Fibroblast of lung (primary cell): ENCODE measurements at regions not wholly inside any gene's neighbourhood (a gene's known extent, or its start where the extent isn't known, plus 50 kb on each side); places are given as distances from the start of the nearest gene placed in this dataset.

Experiments used
- EZH2 ChIP-seq: IDR thresholded peaks from 2 replicates; pipeline ENCODE4 v1.5.1; 2012; ENCODE audit warnings: low read length, control low read depth, mild to moderate bottlenecking; ENCODE audit errors: missing control alignments
- TF ChIP-seq, protein P1 (sequence below), 2 donors: IDR thresholded peaks in 1 of 2; conservative IDR thresholded peaks in 1 of 2; 1 replicate in 1 of 2; 2 replicates in 1 of 2; pipeline ENCODE4 v1.5.1; 2011 to 2012; ENCODE audit warnings: low read length in 2 of 2, control low read depth in 1 of 2, inconsistent platforms in 1 of 2, low read depth in 1 of 2, mild to moderate bottlenecking in 1 of 2

DNA sequence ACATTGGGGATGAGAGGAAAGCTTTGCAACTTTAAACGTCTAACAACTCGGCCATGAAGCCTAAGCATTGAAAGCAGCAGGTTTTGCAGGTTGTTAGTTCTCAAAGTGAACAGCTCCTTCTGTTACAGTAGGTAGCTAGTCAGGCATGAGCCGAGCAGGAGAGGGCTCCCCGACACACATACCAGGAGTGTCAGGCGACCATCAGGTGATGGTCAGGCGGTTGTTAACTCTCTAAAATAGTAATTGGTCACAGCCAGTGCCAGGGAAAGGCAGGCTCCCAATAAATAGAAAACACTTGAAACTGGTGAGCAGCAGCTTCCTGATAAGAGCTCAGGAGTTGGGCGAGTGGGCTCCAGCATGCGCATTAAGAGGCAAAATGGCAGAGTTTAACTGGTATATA lies 53.5 kb upstream of the DAPL1 start:
- TF ChIP-seq, protein P1, sequence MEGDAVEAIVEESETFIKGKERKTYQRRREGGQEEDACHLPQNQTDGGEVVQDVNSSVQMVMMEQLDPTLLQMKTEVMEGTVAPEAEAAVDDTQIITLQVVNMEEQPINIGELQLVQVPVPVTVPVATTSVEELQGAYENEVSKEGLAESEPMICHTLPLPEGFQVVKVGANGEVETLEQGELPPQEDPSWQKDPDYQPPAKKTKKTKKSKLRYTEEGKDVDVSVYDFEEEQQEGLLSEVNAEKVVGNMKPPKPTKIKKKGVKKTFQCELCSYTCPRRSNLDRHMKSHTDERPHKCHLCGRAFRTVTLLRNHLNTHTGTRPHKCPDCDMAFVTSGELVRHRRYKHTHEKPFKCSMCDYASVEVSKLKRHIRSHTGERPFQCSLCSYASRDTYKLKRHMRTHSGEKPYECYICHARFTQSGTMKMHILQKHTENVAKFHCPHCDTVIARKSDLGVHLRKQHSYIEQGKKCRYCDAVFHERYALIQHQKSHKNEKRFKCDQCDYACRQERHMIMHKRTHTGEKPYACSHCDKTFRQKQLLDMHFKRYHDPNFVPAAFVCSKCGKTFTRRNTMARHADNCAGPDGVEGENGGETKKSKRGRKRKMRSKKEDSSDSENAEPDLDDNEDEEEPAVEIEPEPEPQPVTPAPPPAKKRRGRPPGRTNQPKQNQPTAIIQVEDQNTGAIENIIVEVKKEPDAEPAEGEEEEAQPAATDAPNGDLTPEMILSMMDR (conservative IDR thresholded peaks at IDR 0.05 in 1 of 2, IDR thresholded peaks at IDR 0.05 in 1 of 2; ENCODE audit: low read depth in 1 of 2, low read length in 2 of 2) = no peak
- no peak for TF ChIP-seq EZH2
